ENCODE measurements at regions not wholly inside any gene's neighbourhood (a gene's known extent, or its start where the extent isn't known, plus 50 kb on each side); places are given as distances from the start of the nearest gene placed in this dataset.
A peak's percentile ranks its signal among the peaks of the same experiment; 100 is the strongest.

- ChIA-PET CTCF (ENCODE audit: low intra/inter-chr PET ratio, low total read pairs) (no interaction called here), POLR2A (no interaction called here)
- in situ Hi-C loops (cut with HindIII; ENCODE audit: extremely low pct_ligation_motif_present, low pct_unique_long_range_greater_than_20kb): no loop called here
- no peak for DNase-seq (ENCODE audit: low spot score)
- H3K9me3 ChIP-seq (ENCODE audit: low read length): peaks cover 1% of the 10 kb centered on the region; the same call in 1 of the 2 replicates
- no peaks in the 10 kb centered on the region for H3K36me3 ChIP-seq (replicated peaks in 1 of 2; ENCODE audit: control insufficient read depth in 1 of 2, insufficient read depth in 2 of 2, low read length in 2 of 2)
- TF ChIP-seq CEBPB (IDR thresholded peaks at IDR 0.05; ENCODE audit: borderline replicate concordance, low read depth, low read length): peak; percentile 13; the same call in 1 of the 2 replicates
- no peak for TF ChIP-seq LRRFIP1 (CRISPR knock-in tag; conservative IDR thresholded peaks at IDR 0.05)
- H3K79me2 ChIP-seq (ENCODE audit: insufficient read depth, low read length): no peaks in the 10 kb centered on the region
- no peaks in the 10 kb centered on the region for H3K4me1 ChIP-seq (ENCODE audit: insufficient read depth, low read length)
- H3K9ac ChIP-seq (ENCODE audit: insufficient read depth, low read depth, low read length): no peak overlapping the region
- no peak overlapping the region for H2AFZ ChIP-seq (ENCODE audit: low read length)
- no peak overlapping the region for H3K4me3 ChIP-seq (replicated peaks in 1 of 3; ENCODE audit: insufficient read depth in 1 of 3, low read depth in 2 of 3, low read length in 3 of 3)
- no peak for FAIRE-seq
- H3K27me3 ChIP-seq (ENCODE audit: control insufficient read depth in 1 of 2, insufficient read depth in 2 of 2, low read length in 2 of 2): no peaks in the 10 kb centered on the region
- intact Hi-C loops (cut with micrococcal nuclease; ENCODE audit: unreplicated experiment): no loop called here
- no TSS peak for BruUV-seq (replicated peaks)
- H3K27ac ChIP-seq (ENCODE audit: extremely low read length, insufficient read depth, low read length): no peak overlapping the region
- H3K4me2 ChIP-seq (ENCODE audit: low read depth, low read length): no peak overlapping the region
- no peak for ATAC-seq
- H4K20me1 ChIP-seq (ENCODE audit: insufficient read depth, low read length): no peaks in the 10 kb centered on the region
Measured at GRCh38 chr18:51513517-51513916, 316.0 kb upstream of the MEX3C start.

DNA sequence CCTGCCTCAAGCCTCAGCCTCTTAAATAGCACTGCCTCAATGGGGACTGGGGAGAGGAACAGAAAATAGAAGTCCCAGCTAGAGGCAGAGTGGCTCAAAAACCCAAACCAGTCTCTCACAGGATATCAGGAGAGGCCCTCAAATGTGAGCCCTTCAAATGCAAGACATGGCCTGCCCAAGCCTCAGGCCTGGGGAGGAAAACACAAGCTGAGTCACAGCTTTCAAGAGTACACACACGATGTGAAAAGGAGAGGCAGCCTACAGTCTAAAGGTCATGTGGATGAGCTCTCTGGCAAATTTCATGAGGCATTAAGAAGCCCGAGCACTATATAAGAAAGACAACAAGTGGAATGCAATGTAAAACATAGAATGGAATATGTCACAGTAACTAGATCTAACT lies 316.6 kb upstream of the MEX3C start:
- no peaks in the 10 kb centered on the region for H3K27me3 ChIP-seq (ENCODE audit: control insufficient read depth in 1 of 2, insufficient read depth in 2 of 2, low read length in 2 of 2)
- H3K9ac ChIP-seq (ENCODE audit: insufficient read depth, low read depth, low read length): no peak overlapping the region
- FAIRE-seq: no peak
- intact Hi-C loops (cut with micrococcal nuclease; ENCODE audit: unreplicated experiment) (no loop called here), in situ Hi-C loops (cut with HindIII; ENCODE audit: extremely low pct_ligation_motif_present, low pct_unique_long_range_greater_than_20kb) (no loop called here)
- no TSS peak for BruUV-seq (replicated peaks)
- no peaks in the 10 kb centered on the region for H3K79me2 ChIP-seq (ENCODE audit: insufficient read depth, low read length)
- ChIA-PET POLR2A (no interaction called here), CTCF (ENCODE audit: low intra/inter-chr PET ratio, low total read pairs) (no interaction called here)
- H3K9me3 ChIP-seq (ENCODE audit: low read length): no peaks in the 10 kb centered on the region; the same call in 1 of the 2 replicates
- no peaks in the 10 kb centered on the region for H3K4me1 ChIP-seq (ENCODE audit: insufficient read depth, low read length)
- no peak overlapping the region for H3K4me3 ChIP-seq (replicated peaks in 1 of 3; ENCODE audit: insufficient read depth in 1 of 3, low read depth in 2 of 3, low read length in 3 of 3)
- no peak for DNase-seq (ENCODE audit: low spot score)
- no peak overlapping the region for H3K27ac ChIP-seq (ENCODE audit: extremely low read length, insufficient read depth, low read length)
- ATAC-seq: no peak; the same call in 2 of the 3 replicates
- H3K4me2 ChIP-seq (ENCODE audit: low read depth, low read length): no peak overlapping the region
- no peaks in the 10 kb centered on the region for H4K20me1 ChIP-seq (ENCODE audit: insufficient read depth, low read length)
- no peak overlapping the region for H2AFZ ChIP-seq (ENCODE audit: low read length)
- 18% methylated on average over 2 of the region's 2 CpGs for WGBS (ENCODE audit: low lambda C conversion rate)
- no peaks in the 10 kb centered on the region for H3K36me3 ChIP-seq (replicated peaks in 1 of 2; ENCODE audit: control insufficient read depth in 1 of 2, insufficient read depth in 2 of 2, low read length in 2 of 2)
- TF ChIP-seq, protein P1, sequence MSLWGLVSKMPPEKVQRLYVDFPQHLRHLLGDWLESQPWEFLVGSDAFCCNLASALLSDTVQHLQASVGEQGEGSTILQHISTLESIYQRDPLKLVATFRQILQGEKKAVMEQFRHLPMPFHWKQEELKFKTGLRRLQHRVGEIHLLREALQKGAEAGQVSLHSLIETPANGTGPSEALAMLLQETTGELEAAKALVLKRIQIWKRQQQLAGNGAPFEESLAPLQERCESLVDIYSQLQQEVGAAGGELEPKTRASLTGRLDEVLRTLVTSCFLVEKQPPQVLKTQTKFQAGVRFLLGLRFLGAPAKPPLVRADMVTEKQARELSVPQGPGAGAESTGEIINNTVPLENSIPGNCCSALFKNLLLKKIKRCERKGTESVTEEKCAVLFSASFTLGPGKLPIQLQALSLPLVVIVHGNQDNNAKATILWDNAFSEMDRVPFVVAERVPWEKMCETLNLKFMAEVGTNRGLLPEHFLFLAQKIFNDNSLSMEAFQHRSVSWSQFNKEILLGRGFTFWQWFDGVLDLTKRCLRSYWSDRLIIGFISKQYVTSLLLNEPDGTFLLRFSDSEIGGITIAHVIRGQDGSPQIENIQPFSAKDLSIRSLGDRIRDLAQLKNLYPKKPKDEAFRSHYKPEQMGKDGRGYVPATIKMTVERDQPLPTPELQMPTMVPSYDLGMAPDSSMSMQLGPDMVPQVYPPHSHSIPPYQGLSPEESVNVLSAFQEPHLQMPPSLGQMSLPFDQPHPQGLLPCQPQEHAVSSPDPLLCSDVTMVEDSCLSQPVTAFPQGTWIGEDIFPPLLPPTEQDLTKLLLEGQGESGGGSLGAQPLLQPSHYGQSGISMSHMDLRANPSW (CRISPR knock-in tag; IDR thresholded peaks at IDR 0.05; ENCODE audit: borderline replicate concordance): no peak
- TF ChIP-seq ZFP36L2 (CRISPR knock-in tag; IDR thresholded peaks at IDR 0.05): no peak
- TF ChIP-seq NBN (conservative IDR thresholded peaks at IDR 0.05): no peak
- TF ChIP-seq, protein P2, sequence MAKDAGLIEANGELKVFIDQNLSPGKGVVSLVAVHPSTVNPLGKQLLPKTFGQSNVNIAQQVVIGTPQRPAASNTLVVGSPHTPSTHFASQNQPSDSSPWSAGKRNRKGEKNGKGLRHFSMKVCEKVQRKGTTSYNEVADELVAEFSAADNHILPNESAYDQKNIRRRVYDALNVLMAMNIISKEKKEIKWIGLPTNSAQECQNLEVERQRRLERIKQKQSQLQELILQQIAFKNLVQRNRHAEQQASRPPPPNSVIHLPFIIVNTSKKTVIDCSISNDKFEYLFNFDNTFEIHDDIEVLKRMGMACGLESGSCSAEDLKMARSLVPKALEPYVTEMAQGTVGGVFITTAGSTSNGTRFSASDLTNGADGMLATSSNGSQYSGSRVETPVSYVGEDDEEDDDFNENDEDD (CRISPR knock-in tag; IDR thresholded peaks at IDR 0.05; ENCODE audit: borderline replicate concordance): no peak
- TF ChIP-seq ZBTB8A (CRISPR knock-in tag; IDR thresholded peaks at IDR 0.05; ENCODE audit: borderline replicate concordance, low read depth): no peak
- TF ChIP-seq, protein P3, sequence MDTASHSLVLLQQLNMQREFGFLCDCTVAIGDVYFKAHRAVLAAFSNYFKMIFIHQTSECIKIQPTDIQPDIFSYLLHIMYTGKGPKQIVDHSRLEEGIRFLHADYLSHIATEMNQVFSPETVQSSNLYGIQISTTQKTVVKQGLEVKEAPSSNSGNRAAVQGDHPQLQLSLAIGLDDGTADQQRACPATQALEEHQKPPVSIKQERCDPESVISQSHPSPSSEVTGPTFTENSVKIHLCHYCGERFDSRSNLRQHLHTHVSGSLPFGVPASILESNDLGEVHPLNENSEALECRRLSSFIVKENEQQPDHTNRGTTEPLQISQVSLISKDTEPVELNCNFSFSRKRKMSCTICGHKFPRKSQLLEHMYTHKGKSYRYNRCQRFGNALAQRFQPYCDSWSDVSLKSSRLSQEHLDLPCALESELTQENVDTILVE (CRISPR knock-in tag; IDR thresholded peaks at IDR 0.05): no peak
- TF ChIP-seq ZNF678 (CRISPR knock-in tag; IDR thresholded peaks at IDR 0.05): no peak
- no peak for TF ChIP-seq ZNF496 (CRISPR knock-in tag; IDR thresholded peaks at IDR 0.05; ENCODE audit: insufficient replicate concordance)

Measured in HepG2 (cell line).